ENCODE measurements at regions not wholly inside any gene's neighbourhood (a gene's known extent, or its start where the extent isn't known, plus 50 kb on each side); places are given as distances from the start of the nearest gene placed in this dataset.

DNA sequence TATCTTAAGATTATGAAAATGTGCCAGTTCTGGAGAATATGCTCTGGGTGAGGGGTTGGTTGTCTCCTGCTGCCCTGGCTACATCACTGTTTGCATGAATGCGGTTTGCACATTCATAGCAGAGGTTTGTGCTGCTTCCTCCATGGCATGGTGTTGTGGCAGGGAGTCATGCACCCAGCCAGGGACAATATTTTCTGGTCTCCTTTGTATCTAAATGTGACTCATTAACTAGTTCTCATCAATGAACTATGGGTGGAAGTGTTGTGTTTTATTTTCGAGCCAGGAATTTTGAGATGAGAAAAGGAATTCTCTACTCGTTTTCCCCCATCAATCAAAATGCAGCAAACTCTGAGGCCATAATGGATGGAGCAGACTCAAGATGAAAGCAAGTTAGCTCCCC, 527.3 kb downstream of the SNAPC1 start:
- Histone ChIP-seq H3K27me3 (ENCODE audit: control insufficient read depth, insufficient read depth, low read length) (no peaks in the 10 kb centered on the region), H3K9ac (ENCODE audit: low read depth, low read length) (no peak overlapping the region), H3K23ac (ENCODE audit: low read depth, low read length) (no peak overlapping the region), H2AK9ac (replicated peaks; ENCODE audit: low read depth, low read length, poor library complexity) (no peak overlapping the region), H2BK15ac (ENCODE audit: low read depth, low read length) (no peak overlapping the region), H3K14ac (replicated peaks; ENCODE audit: low read depth, low read length) (no peak overlapping the region), H3K27ac (ENCODE audit: insufficient read depth, low read length) (no peak overlapping the region), H3K9me1 (ENCODE audit: insufficient read depth, low read length) (no peaks in the 10 kb centered on the region), H3K18ac (ENCODE audit: low read depth, low read length) (no peak overlapping the region), H3K4me1 (ENCODE audit: control insufficient read depth, insufficient read depth, low read length) (no peaks in the 10 kb centered on the region), H3K4ac (ENCODE audit: low read depth, low read length) (no peak overlapping the region), H3K9me3 (ENCODE audit: control insufficient read depth, insufficient read depth, low read length) (no peaks in the 10 kb centered on the region), H2BK5ac (ENCODE audit: low read depth, low read length, poor library complexity, severe bottlenecking) (no peak overlapping the region), H2AFZ (replicated peaks; ENCODE audit: low read length, poor library complexity) (no peak overlapping the region), H4K20me1 (ENCODE audit: insufficient read depth, low read length) (no peaks in the 10 kb centered on the region), H4K91ac (ENCODE audit: insufficient read depth, low read depth, low read length) (no peak overlapping the region), H2BK120ac (ENCODE audit: low read depth, low read length) (no peak overlapping the region), H4K8ac (ENCODE audit: low read depth in 2 of 2, low read length in 2 of 2) (no peak overlapping the region), H3K4me2 (ENCODE audit: low read depth, low read length) (no peak overlapping the region; the same call in 1 of the 2 replicates), H4K5ac (ENCODE audit: low read depth, low read length) (no peak overlapping the region), H3K56ac (ENCODE audit: extremely low read depth, insufficient read depth, low read length) (no peak overlapping the region), H2AK5ac (ENCODE audit: low read depth, low read length) (no peak overlapping the region), H3K79me1 (ENCODE audit: low read depth in 1 of 2, low read length in 2 of 2) (no peaks in the 10 kb centered on the region), H2BK20ac (ENCODE audit: low read depth, low read length) (no peak overlapping the region), H3K36me3 (ENCODE audit: control insufficient read depth, insufficient read depth, low read length) (no peaks in the 10 kb centered on the region), H3K4me3 (ENCODE audit: insufficient read depth, low read depth, low read length) (no peak overlapping the region)
- no peak for TF ChIP-seq MAZ (IDR thresholded peaks at IDR 0.05; ENCODE audit: borderline replicate concordance, low read depth, low read length)
- TF ChIP-seq, protein P1, sequence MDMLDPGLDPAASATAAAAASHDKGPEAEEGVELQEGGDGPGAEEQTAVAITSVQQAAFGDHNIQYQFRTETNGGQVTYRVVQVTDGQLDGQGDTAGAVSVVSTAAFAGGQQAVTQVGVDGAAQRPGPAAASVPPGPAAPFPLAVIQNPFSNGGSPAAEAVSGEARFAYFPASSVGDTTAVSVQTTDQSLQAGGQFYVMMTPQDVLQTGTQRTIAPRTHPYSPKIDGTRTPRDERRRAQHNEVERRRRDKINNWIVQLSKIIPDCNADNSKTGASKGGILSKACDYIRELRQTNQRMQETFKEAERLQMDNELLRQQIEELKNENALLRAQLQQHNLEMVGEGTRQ (IDR thresholded peaks at IDR 0.05; ENCODE audit: low read depth, low read length): no peak
- TF ChIP-seq FOS (IDR thresholded peaks at IDR 0.05; ENCODE audit: low read depth, low read length): no peak
- no peak for TF ChIP-seq CEBPB (IDR thresholded peaks at IDR 0.05; ENCODE audit: low read depth, low read length)
- TF ChIP-seq BHLHE40 (IDR thresholded peaks at IDR 0.05; ENCODE audit: low read depth, low read length): no peak
- no peak for TF ChIP-seq ELK1 (IDR thresholded peaks at IDR 0.05; ENCODE audit: borderline replicate concordance, low read depth, low read length)
- no peak for TF ChIP-seq MXI1 (IDR thresholded peaks at IDR 0.05; ENCODE audit: borderline replicate concordance, low read depth, low read length)
- no peak for TF ChIP-seq CHD1 (IDR thresholded peaks at IDR 0.05; ENCODE audit: low read depth, low read length)
- no peak for TF ChIP-seq RFX5 (IDR thresholded peaks at IDR 0.05; ENCODE audit: low read depth, low read length)
- TF ChIP-seq SMC3 (IDR thresholded peaks at IDR 0.05; ENCODE audit: low read depth, low read length): no peak
- TF ChIP-seq, protein P2, sequence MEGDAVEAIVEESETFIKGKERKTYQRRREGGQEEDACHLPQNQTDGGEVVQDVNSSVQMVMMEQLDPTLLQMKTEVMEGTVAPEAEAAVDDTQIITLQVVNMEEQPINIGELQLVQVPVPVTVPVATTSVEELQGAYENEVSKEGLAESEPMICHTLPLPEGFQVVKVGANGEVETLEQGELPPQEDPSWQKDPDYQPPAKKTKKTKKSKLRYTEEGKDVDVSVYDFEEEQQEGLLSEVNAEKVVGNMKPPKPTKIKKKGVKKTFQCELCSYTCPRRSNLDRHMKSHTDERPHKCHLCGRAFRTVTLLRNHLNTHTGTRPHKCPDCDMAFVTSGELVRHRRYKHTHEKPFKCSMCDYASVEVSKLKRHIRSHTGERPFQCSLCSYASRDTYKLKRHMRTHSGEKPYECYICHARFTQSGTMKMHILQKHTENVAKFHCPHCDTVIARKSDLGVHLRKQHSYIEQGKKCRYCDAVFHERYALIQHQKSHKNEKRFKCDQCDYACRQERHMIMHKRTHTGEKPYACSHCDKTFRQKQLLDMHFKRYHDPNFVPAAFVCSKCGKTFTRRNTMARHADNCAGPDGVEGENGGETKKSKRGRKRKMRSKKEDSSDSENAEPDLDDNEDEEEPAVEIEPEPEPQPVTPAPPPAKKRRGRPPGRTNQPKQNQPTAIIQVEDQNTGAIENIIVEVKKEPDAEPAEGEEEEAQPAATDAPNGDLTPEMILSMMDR (conservative IDR thresholded peaks at IDR 0.05; ENCODE audit: low read depth, low read length): no peak
- no peak for TF ChIP-seq MAFK (IDR thresholded peaks at IDR 0.05; ENCODE audit: low read depth, low read length)
- TF ChIP-seq NFE2L2 (IDR thresholded peaks at IDR 0.05; ENCODE audit: low read depth, low read length): no peak
- TF ChIP-seq RCOR1 (IDR thresholded peaks at IDR 0.05; ENCODE audit: insufficient replicate concordance, low read length): no peak
- TF ChIP-seq RAD21 (IDR thresholded peaks at IDR 0.05; ENCODE audit: low read length): no peak
- ChIA-PET POLR2A (ENCODE audit: unreplicated experiment) (no interaction called here), CTCF (no interaction called here)
- in situ Hi-C loops (cut with MboI; ENCODE audit: low sequenced_read_pairs): no loop called here
- intact Hi-C loops (cut with micrococcal nuclease): no loop called here
- WGBS, 2 experiments (ENCODE audit: extremely low coverage in 2 of 2, insufficient read length in 1 of 2): no CpG with 5 or more reads among the region's 3 CpGs
- no TSS peak for BruUV-seq (replicated peaks)
- dilution Hi-C loops (cut with HindIII; ENCODE audit: low sequenced_read_pairs, unreplicated experiment): no loop called here
- peak; percentile 66 for DNase-seq
- ATAC-seq (ENCODE audit: low read depth): peak; percentile 66

Data from IMR-90 (cell line).